ENCODE measurements at regions not wholly inside any gene's neighbourhood (a gene's known extent, or its start where the extent isn't known, plus 50 kb on each side); places are given as distances from the start of the nearest gene placed in this dataset.

DNA sequence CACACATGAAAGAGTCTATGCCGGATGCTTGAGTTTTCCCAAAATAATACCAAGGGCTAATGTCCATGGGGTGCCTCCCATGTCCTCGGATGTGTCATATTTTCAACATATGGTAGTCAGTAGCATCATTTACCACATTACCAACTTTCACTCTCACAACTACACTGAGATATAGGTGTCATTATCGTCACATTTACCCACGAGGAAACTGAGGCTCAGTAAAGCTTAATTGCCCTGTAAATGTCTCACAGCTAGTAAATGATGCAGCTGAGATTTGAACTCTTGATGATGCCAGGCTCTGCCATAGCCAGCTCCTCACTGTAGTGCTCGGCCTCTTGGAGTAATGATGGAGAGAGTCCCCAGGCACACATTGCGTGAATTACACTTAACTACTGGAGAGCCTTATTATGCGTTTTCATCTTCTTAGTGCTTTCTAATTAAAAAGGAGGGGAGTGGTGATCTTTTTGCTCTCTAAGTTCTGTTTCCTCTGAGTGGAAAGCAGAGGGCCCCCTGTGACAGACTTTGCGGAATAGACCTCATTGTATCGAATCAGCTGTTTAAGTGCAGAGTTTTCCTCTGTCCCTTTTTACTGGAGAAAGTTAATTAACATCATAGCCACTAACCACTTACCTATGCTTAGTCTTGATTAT, 142.0 kb upstream of the SLCO3A1 start:
- no peak for TF ChIP-seq POLR2A (IDR thresholded peaks at IDR 0.05)
- TF ChIP-seq, protein P1, sequence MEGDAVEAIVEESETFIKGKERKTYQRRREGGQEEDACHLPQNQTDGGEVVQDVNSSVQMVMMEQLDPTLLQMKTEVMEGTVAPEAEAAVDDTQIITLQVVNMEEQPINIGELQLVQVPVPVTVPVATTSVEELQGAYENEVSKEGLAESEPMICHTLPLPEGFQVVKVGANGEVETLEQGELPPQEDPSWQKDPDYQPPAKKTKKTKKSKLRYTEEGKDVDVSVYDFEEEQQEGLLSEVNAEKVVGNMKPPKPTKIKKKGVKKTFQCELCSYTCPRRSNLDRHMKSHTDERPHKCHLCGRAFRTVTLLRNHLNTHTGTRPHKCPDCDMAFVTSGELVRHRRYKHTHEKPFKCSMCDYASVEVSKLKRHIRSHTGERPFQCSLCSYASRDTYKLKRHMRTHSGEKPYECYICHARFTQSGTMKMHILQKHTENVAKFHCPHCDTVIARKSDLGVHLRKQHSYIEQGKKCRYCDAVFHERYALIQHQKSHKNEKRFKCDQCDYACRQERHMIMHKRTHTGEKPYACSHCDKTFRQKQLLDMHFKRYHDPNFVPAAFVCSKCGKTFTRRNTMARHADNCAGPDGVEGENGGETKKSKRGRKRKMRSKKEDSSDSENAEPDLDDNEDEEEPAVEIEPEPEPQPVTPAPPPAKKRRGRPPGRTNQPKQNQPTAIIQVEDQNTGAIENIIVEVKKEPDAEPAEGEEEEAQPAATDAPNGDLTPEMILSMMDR (IDR thresholded peaks at IDR 0.05) = no peak
- Histone ChIP-seq H3K27ac (no peak overlapping the region), H3K9me3 (no peaks in the 10 kb centered on the region), H3K27me3 (no peaks in the 10 kb centered on the region), H3K36me3 (ENCODE audit: low read depth, missing control alignments) (no peaks in the 10 kb centered on the region), H3K4me3 (no peak overlapping the region), H3K4me1 (no peaks in the 10 kb centered on the region)
- 78 to 79% methylated on average over 9 of the region's 9 CpGs for WGBS, 2 donors
- intact Hi-C loops (cut with DNase I; ENCODE audit: low total_unique reads) = no loop called here
- no peak for DNase-seq

DNA sequence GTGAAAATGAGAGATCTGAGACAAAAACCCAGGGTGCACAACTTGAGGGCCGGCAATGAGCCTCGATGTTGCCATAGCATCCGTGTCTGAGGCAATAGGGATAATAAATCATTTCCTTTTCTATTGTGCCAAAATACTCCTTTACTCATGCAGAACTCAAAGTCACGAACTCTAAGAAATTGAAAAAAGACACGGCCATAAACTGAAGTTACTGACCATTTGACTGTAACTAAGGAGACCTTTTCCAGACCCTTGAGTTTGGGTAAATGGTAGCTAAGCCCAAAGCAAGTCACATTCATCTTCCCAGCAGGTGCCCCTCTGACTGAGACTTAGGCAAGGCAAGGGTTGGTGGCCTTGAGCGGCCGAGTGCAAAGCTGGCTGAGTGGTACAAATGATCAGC, 141.2 kb upstream of the SLCO3A1 start:
- Histone ChIP-seq H3K27me3 (no peaks in the 10 kb centered on the region), H3K9me3 (no peaks in the 10 kb centered on the region), H3K4me1 (no peaks in the 10 kb centered on the region), H3K27ac (no peak overlapping the region), H3K36me3 (ENCODE audit: low read depth, missing control alignments) (no peaks in the 10 kb centered on the region), H3K4me3 (no peak overlapping the region)
- DNase-seq = no peak
- WGBS, 2 donors = 73 to 82% methylated on average over 7 of the region's 7 CpGs
- intact Hi-C loops (cut with DNase I; ENCODE audit: low total_unique reads) = no loop called here
- TF ChIP-seq POLR2A (IDR thresholded peaks at IDR 0.05) = no peak
- TF ChIP-seq, protein P1 (IDR thresholded peaks at IDR 0.05) = no peak

DNA sequence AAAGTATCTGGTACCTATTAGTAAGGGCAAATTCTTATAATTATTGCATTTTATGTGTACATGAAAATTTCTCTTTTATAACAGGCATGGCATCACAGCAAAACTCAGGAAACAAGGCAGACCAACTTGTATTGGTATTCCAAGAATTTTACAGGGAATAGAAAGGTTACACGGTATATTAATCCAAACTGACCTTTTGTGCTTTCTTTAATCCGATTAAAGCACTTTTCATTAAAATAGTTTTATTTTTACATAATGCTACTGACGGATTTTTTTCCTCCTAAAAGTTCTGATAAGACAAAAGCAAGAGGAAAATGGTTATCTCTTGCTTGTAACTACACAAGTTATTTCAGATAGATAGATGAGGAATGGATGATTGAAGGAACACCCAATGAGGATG, 137.0 kb upstream of the SLCO3A1 start:
- Histone ChIP-seq H3K4me1 (no peaks in the 10 kb centered on the region), H3K4me3 (no peak overlapping the region), H3K27me3 (no peaks in the 10 kb centered on the region), H3K9me3 (no peaks in the 10 kb centered on the region), H3K36me3 (ENCODE audit: low read depth, missing control alignments) (no peaks in the 10 kb centered on the region), H3K27ac (no peak overlapping the region)
- no peak for DNase-seq
- intact Hi-C loops (cut with DNase I; ENCODE audit: low total_unique reads) = no loop called here
- TF ChIP-seq, protein P1 (IDR thresholded peaks at IDR 0.05) = no peak
- no peak for TF ChIP-seq POLR2A (IDR thresholded peaks at IDR 0.05)
- 64 to 65% methylated on average over 3 of the region's 3 CpGs for WGBS, 2 donors

DNA sequence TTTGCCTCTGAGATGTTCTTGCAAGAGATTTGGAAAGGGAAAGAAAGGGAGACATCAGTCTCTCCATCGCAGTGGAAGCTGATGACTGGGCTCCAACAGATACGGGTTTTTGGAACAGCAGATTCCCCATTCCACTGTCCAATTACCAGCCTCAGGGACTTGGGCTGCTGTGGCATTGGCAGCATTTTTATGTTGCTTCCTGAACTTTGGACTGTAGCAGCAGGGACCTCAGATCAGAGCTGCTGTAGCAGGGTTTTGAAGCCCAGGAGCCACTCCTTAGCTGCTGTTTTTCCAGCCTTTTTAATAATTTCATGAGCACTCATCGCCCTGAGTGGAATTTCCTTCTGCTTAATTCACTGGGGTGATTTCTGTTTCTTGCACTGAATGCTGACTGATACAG, 135.7 kb upstream of the SLCO3A1 start:
- intact Hi-C loops (cut with DNase I; ENCODE audit: low total_unique reads) = no loop called here
- TF ChIP-seq, protein P1 (IDR thresholded peaks at IDR 0.05) = no peak
- no peak for TF ChIP-seq POLR2A (IDR thresholded peaks at IDR 0.05)
- H3K4me3 ChIP-seq = no peak overlapping the region
- no peaks in the 10 kb centered on the region for H3K9me3 ChIP-seq
- no peak for DNase-seq
- no peak overlapping the region for H3K27ac ChIP-seq
- H3K36me3 ChIP-seq (ENCODE audit: low read depth, missing control alignments) = no peaks in the 10 kb centered on the region
- no peaks in the 10 kb centered on the region for H3K27me3 ChIP-seq
- 82 to 93% methylated on average over 3 of the region's 3 CpGs for WGBS, 2 donors
- no peaks in the 10 kb centered on the region for H3K4me1 ChIP-seq

DNA sequence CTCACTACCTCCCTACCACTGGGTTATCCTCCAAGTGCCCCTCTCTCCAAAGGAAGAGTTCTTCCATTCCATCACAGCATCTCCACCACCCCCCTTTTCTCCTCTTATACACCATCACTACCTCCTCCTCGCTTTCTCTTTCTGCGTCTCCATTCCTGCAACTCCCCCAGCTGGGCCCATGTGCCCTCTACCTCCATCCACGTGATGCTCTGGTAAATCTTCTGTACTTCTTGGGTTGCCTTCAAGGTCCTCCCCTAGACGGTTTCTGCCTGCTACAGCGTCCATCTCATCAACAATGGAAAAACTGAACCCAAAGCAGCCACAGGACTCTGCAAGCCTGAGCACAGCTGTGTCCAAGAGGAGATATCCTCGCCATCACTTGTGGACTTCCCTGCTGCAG, 129.5 kb upstream of the SLCO3A1 start:
- no peak for TF ChIP-seq POLR2A (IDR thresholded peaks at IDR 0.05)
- TF ChIP-seq, protein P1 (IDR thresholded peaks at IDR 0.05) = no peak
- Histone ChIP-seq H3K4me3 (no peak overlapping the region), H3K27me3 (no peaks in the 10 kb centered on the region), H3K36me3 (ENCODE audit: low read depth, missing control alignments) (no peaks in the 10 kb centered on the region), H3K4me1 (no peaks in the 10 kb centered on the region), H3K27ac (no peak overlapping the region), H3K9me3 (no peaks in the 10 kb centered on the region)
- 85 to 86% methylated on average over 6 of the region's 6 CpGs for WGBS, 2 donors
- DNase-seq = no peak
- intact Hi-C loops (cut with DNase I; ENCODE audit: low total_unique reads) = no loop called here

Data from testis (tissue), 2 donors.